ENCODE measurements at regions not wholly inside any gene's neighbourhood (a gene's known extent, or its start where the extent isn't known, plus 50 kb on each side); places are given as distances from the start of the nearest gene placed in this dataset.

DNA sequence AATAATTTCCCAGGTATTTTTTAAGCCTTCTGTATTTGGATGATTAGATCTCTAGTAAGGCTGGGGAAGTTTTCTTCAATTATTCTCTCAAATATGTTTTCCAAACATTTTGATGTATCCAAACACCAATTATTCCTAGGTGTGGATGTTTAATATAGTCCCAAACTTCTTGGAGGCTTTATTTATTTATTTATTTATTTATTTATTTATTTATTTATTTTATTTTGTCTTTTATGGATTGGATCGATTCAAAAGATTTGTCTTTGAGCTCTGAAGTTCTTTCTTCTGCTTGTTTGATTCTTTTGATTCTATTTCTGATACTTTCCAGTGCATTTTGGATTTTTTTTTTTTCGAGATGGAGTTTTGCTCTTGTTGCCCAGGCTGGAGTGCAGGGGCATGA is 2267.9 kb upstream of the RAG2 start:
- Mint-ChIP-seq H3K9me3 (peaks cover 8 to 19% (median 10%) of the 10 kb centered on the region in 7 donors), H3K36me3 (no peaks in the 10 kb centered on the region), H3K4me3 (no peak overlapping the region), H3K4me1 (no peaks in the 10 kb centered on the region), H3K27ac (no peak overlapping the region), H3K27me3 (ENCODE audit: low read depth in 3 of 3) (no peaks in the 10 kb centered on the region)
- H3K9me3 ChIP-seq (replicated peaks in 1 of 2; ENCODE audit: control insufficient read depth in 1 of 2, insufficient read depth in 1 of 2, low read length in 2 of 2): peaks cover 18 to 33% of the 10 kb centered on the region in 2 donors
- H4K20me1 ChIP-seq (ENCODE audit: insufficient read depth, low read length): no peaks in the 10 kb centered on the region
- no peaks in the 10 kb centered on the region for H3K4me1 ChIP-seq (ENCODE audit: control insufficient read depth in 1 of 2, insufficient read depth in 2 of 2, low read length in 2 of 2)
- intact Hi-C loops (cut with micrococcal nuclease): no loop called here
- no peak overlapping the region for H3K9ac ChIP-seq (ENCODE audit: insufficient read depth, low read length, poor library complexity, severe bottlenecking)
- no peaks in the 10 kb centered on the region for H3K36me3 ChIP-seq (replicated peaks in 1 of 2; ENCODE audit: control insufficient read depth in 1 of 2, insufficient read depth in 2 of 2, low read length in 2 of 2)
- no peak overlapping the region for H3K4me2 ChIP-seq (replicated peaks; ENCODE audit: extremely low read depth, low read length, poor library complexity, severe bottlenecking)
- no peak overlapping the region for H2AFZ ChIP-seq (ENCODE audit: insufficient read depth, low read depth, low read length, poor library complexity, severe bottlenecking)
- TF ChIP-seq, protein P1, sequence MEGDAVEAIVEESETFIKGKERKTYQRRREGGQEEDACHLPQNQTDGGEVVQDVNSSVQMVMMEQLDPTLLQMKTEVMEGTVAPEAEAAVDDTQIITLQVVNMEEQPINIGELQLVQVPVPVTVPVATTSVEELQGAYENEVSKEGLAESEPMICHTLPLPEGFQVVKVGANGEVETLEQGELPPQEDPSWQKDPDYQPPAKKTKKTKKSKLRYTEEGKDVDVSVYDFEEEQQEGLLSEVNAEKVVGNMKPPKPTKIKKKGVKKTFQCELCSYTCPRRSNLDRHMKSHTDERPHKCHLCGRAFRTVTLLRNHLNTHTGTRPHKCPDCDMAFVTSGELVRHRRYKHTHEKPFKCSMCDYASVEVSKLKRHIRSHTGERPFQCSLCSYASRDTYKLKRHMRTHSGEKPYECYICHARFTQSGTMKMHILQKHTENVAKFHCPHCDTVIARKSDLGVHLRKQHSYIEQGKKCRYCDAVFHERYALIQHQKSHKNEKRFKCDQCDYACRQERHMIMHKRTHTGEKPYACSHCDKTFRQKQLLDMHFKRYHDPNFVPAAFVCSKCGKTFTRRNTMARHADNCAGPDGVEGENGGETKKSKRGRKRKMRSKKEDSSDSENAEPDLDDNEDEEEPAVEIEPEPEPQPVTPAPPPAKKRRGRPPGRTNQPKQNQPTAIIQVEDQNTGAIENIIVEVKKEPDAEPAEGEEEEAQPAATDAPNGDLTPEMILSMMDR (IDR thresholded peaks at IDR 0.05): no peak
- H3K27me3 ChIP-seq (ENCODE audit: control insufficient read depth in 2 of 2, insufficient read depth in 2 of 2, low read length in 2 of 2): no peaks in the 10 kb centered on the region
- no peaks in the 10 kb centered on the region for H3K79me2 ChIP-seq (ENCODE audit: insufficient read depth, low read length)
- WGBS (ENCODE audit: insufficient coverage): no CpG with 5 or more reads among the region's 2 CpGs
- no peak overlapping the region for H3K4me3 ChIP-seq (replicated peaks in 1 of 3; ENCODE audit: low read depth in 2 of 3, low read length in 3 of 3)
- H3K27ac ChIP-seq (ENCODE audit: low read depth in 1 of 2, low read length in 2 of 2): no peak overlapping the region
- no peak for DNase-seq

DNA sequence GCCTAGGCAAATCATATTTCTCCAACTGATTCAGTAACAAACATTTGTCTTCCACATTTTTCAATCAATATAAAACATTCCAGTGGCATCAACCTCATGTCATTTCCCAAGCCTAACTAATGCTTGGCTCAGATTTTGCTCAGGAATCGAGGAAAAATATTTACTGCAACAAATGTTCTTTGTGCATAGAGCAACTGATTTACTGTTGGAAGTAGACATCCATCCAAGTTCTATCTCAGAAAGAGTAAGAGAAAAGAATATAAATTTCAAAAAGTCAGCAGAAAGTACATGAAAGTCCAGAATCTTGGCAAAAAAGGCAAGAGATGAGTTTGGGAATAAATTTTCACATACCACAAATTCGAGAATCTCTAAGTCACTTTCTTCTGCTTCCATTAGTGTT is 2245.0 kb upstream of the RAG2 start:
- DNase-seq: no peak
- H3K27ac ChIP-seq (ENCODE audit: low read depth in 1 of 2, low read length in 2 of 2): no peak overlapping the region

More for the DNA sequence above, 2245.0 kb upstream of the RAG2 start:
- TF ChIP-seq, protein P1 (IDR thresholded peaks at IDR 0.05): no peak
- no peaks in the 10 kb centered on the region for H3K36me3 ChIP-seq (replicated peaks in 1 of 2; ENCODE audit: control insufficient read depth in 1 of 2, insufficient read depth in 2 of 2, low read length in 2 of 2)
- no peaks in the 10 kb centered on the region for H3K36me3 Mint-ChIP-seq
- no peaks in the 10 kb centered on the region for H4K20me1 ChIP-seq (ENCODE audit: insufficient read depth, low read length)
- no peaks in the 10 kb centered on the region for H3K4me1 ChIP-seq (ENCODE audit: control insufficient read depth in 1 of 2, insufficient read depth in 2 of 2, low read length in 2 of 2)
- H3K27ac Mint-ChIP-seq: no peak overlapping the region
- H3K4me3 ChIP-seq (replicated peaks in 1 of 3; ENCODE audit: low read depth in 2 of 3, low read length in 3 of 3): no peak overlapping the region
- H3K4me3 Mint-ChIP-seq: no peak overlapping the region
- no peaks in the 10 kb centered on the region for H3K4me1 Mint-ChIP-seq
- no peak overlapping the region for H3K4me2 ChIP-seq (replicated peaks; ENCODE audit: extremely low read depth, low read length, poor library complexity, severe bottlenecking)
- intact Hi-C loops (cut with micrococcal nuclease): no loop called here
- H2AFZ ChIP-seq (ENCODE audit: insufficient read depth, low read depth, low read length, poor library complexity, severe bottlenecking): no peak overlapping the region
- no peaks in the 10 kb centered on the region for H3K27me3 Mint-ChIP-seq (ENCODE audit: low read depth in 3 of 3)
- peaks cover 0 to 5% (median 2%) of the 10 kb centered on the region in 7 donors for H3K9me3 Mint-ChIP-seq
- H3K27me3 ChIP-seq (ENCODE audit: control insufficient read depth in 2 of 2, insufficient read depth in 2 of 2, low read length in 2 of 2): no peaks in the 10 kb centered on the region
- H3K79me2 ChIP-seq (ENCODE audit: insufficient read depth, low read length): no peaks in the 10 kb centered on the region
- peaks cover 4 to 9% of the 10 kb centered on the region in 2 donors for H3K9me3 ChIP-seq (replicated peaks in 1 of 2; ENCODE audit: control insufficient read depth in 1 of 2, insufficient read depth in 1 of 2, low read length in 2 of 2)
- WGBS (ENCODE audit: insufficient coverage): no CpG with 5 or more reads among the region's 2 CpGs
- no peak overlapping the region for H3K9ac ChIP-seq (ENCODE audit: insufficient read depth, low read length, poor library complexity, severe bottlenecking)
